ENCODE measurements at regions not wholly inside any gene's neighbourhood (a gene's known extent, or its start where the extent isn't known, plus 50 kb on each side); places are given as distances from the start of the nearest gene placed in this dataset.

- H3K27ac ChIP-seq (replicated peaks) = no peak overlapping the region
- DNase-seq (ENCODE audit: low read depth in 1 of 2, low spot score in 1 of 2) = no peak
- no peak for TF ChIP-seq CTCF (IDR thresholded peaks at IDR 0.05; ENCODE audit: insufficient read depth, low read length)
- no peak for TF ChIP-seq POLR2AphosphoS5 (IDR thresholded peaks at IDR 0.05; ENCODE audit: low read depth)
- no peak for TF ChIP-seq SPI1 (IDR thresholded peaks at IDR 0.05; ENCODE audit: borderline replicate concordance, low read depth)
- TF ChIP-seq GABPA (IDR thresholded peaks at IDR 0.05; ENCODE audit: low read depth) = no peak
- no peak for TF ChIP-seq REST (IDR thresholded peaks at IDR 0.05; ENCODE audit: insufficient replicate concordance, low read depth)
- H3K4me3 ChIP-seq (replicated peaks; ENCODE audit: insufficient read depth, low read length) = no peak overlapping the region
- H3K27me3 ChIP-seq (ENCODE audit: insufficient read depth, poor library complexity, severe bottlenecking) = no peaks in the 10 kb centered on the region
Measured at GRCh38 chr4:18635531-18635930, 614.0 kb upstream of the LCORL start.

GRCh38 chr4:18631586-18631985 is 610.0 kb upstream of the LCORL start:
- Histone ChIP-seq H3K27ac (replicated peaks) (no peak overlapping the region), H3K4me3 (replicated peaks; ENCODE audit: insufficient read depth, low read length) (no peak overlapping the region), H3K27me3 (ENCODE audit: insufficient read depth, poor library complexity, severe bottlenecking) (no peaks in the 10 kb centered on the region)
- DNase-seq (ENCODE audit: low read depth in 1 of 2, low spot score in 1 of 2) = no peak
- TF ChIP-seq SPI1 (IDR thresholded peaks at IDR 0.05; ENCODE audit: borderline replicate concordance, low read depth) (no peak), POLR2AphosphoS5 (IDR thresholded peaks at IDR 0.05; ENCODE audit: low read depth) (no peak)

GRCh38 chr4:18630218-18631110 is 608.9 kb upstream of the LCORL start:
- Histone ChIP-seq H3K4me3 (replicated peaks; ENCODE audit: insufficient read depth, low read length) (no peak overlapping the region), H3K27me3 (ENCODE audit: insufficient read depth, poor library complexity, severe bottlenecking) (no peaks in the 10 kb centered on the region), H3K27ac (replicated peaks) (no peak overlapping the region)
- TF ChIP-seq CTCF (IDR thresholded peaks at IDR 0.05; ENCODE audit: insufficient read depth, low read length) (no peak), POLR2AphosphoS5 (IDR thresholded peaks at IDR 0.05; ENCODE audit: low read depth) (no peak), SPI1 (IDR thresholded peaks at IDR 0.05; ENCODE audit: borderline replicate concordance, low read depth) (no peak), GABPA (IDR thresholded peaks at IDR 0.05; ENCODE audit: low read depth) (no peak), REST (IDR thresholded peaks at IDR 0.05; ENCODE audit: insufficient replicate concordance, low read depth) (no peak)
- DNase-seq (ENCODE audit: low read depth in 1 of 2, low spot score in 1 of 2) = no peak

- no peak overlapping the region for H3K27ac ChIP-seq (replicated peaks)
- no peaks in the 10 kb centered on the region for H3K27me3 ChIP-seq (ENCODE audit: insufficient read depth, poor library complexity, severe bottlenecking)
- no peak for DNase-seq (ENCODE audit: low read depth in 1 of 2, low spot score in 1 of 2)
- TF ChIP-seq REST (IDR thresholded peaks at IDR 0.05; ENCODE audit: insufficient replicate concordance, low read depth) = no peak
- TF ChIP-seq CTCF (IDR thresholded peaks at IDR 0.05; ENCODE audit: insufficient read depth, low read length) = no peak
- TF ChIP-seq POLR2AphosphoS5 (IDR thresholded peaks at IDR 0.05; ENCODE audit: low read depth) = no peak
- no peak for TF ChIP-seq GABPA (IDR thresholded peaks at IDR 0.05; ENCODE audit: low read depth)
- no peak for TF ChIP-seq SPI1 (IDR thresholded peaks at IDR 0.05; ENCODE audit: borderline replicate concordance, low read depth)
- no peak overlapping the region for H3K4me3 ChIP-seq (replicated peaks; ENCODE audit: insufficient read depth, low read length)
Measured at GRCh38 chr4:18627447-18628005, 606.0 kb upstream of the LCORL start.

Data from HL-60 (cell line).